ENCODE measurements at regions not wholly inside any gene's neighbourhood (a gene's known extent, or its start where the extent isn't known, plus 50 kb on each side); places are given as distances from the start of the nearest gene placed in this dataset.

DNA sequence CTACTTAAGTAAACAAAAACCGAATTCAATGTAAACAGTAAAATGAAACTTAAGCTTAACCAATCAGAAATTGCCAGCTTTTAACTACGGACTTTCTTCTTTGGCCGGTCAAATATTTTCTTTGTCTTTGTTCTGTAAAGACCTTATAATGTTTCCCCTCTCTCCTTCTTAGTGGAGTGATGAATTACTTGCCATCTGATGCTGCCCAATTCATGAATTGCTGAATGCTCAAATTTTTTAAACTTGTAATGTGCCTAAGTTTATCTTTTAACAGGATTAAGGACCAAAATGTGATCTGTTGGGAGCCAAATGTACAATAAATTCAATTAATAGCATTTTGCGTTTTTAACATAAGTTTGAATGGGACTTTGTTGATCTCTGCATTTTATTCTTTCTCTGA lies 345.8 kb upstream of the CBLB start:
- WGBS (ENCODE audit: low lambda C conversion rate, missing lambda C conversion rate) = 81% methylated on average over 4 of the region's 4 CpGs
- no peak for TF ChIP-seq EZH2 (IDR thresholded peaks at IDR 0.05; ENCODE audit: borderline replicate concordance)
- TF ChIP-seq EZH2phosphoT487 (IDR thresholded peaks at IDR 0.05; ENCODE audit: low read depth, severe bottlenecking, unreplicated experiment) = no peak
- TF ChIP-seq, protein P1, sequence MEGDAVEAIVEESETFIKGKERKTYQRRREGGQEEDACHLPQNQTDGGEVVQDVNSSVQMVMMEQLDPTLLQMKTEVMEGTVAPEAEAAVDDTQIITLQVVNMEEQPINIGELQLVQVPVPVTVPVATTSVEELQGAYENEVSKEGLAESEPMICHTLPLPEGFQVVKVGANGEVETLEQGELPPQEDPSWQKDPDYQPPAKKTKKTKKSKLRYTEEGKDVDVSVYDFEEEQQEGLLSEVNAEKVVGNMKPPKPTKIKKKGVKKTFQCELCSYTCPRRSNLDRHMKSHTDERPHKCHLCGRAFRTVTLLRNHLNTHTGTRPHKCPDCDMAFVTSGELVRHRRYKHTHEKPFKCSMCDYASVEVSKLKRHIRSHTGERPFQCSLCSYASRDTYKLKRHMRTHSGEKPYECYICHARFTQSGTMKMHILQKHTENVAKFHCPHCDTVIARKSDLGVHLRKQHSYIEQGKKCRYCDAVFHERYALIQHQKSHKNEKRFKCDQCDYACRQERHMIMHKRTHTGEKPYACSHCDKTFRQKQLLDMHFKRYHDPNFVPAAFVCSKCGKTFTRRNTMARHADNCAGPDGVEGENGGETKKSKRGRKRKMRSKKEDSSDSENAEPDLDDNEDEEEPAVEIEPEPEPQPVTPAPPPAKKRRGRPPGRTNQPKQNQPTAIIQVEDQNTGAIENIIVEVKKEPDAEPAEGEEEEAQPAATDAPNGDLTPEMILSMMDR (IDR thresholded peaks at IDR 0.05; ENCODE audit: poor library complexity) = no peak
- Histone ChIP-seq H3K4me1 (ENCODE audit: insufficient read depth) (no peaks in the 10 kb centered on the region), H4K20me1 (ENCODE audit: insufficient read depth, poor library complexity, severe bottlenecking) (no peaks in the 10 kb centered on the region), H3K79me2 (no peaks in the 10 kb centered on the region), H3K9me3 (ENCODE audit: low read depth) (no peaks in the 10 kb centered on the region), H3K36me3 (replicated peaks; ENCODE audit: insufficient read depth, low read depth) (no peaks in the 10 kb centered on the region), H2AFZ (no peak overlapping the region), H3K4me2 (no peak overlapping the region), H3K27ac (no peak overlapping the region), H3K27me3 (no peaks in the 10 kb centered on the region), H3K4me3 (no peak overlapping the region), H3K9me2 (replicated peaks; ENCODE audit: insufficient read depth) (no peaks in the 10 kb centered on the region)
- no peak for DNase-seq (ENCODE audit: low spot score)

DNA sequence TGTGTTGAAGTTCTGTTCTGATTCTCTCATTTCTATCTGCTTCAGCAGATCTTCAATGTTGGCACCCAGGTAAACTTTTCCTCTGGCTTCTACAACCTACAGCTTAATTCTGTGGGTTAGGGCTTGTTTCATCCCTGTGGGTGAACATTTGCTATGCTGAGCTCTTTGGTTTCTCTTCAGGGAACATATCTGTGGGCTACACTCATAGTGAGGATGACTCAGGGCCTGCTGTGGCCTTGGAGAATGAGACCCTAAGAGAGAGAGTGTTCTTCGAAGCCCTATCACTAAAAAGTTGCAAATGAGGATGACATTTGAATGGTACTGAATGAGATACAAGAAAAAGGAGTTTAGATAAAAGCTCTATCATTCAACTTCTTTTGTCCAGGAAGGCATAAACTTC lies 346.2 kb upstream of the CBLB start:
- Histone ChIP-seq H3K4me3 (no peak overlapping the region), H4K20me1 (ENCODE audit: insufficient read depth, poor library complexity, severe bottlenecking) (no peaks in the 10 kb centered on the region), H3K9me2 (replicated peaks; ENCODE audit: insufficient read depth) (no peaks in the 10 kb centered on the region), H2AFZ (no peak overlapping the region), H3K9me3 (ENCODE audit: low read depth) (no peaks in the 10 kb centered on the region), H3K27ac (no peak overlapping the region), H3K36me3 (replicated peaks; ENCODE audit: insufficient read depth, low read depth) (no peaks in the 10 kb centered on the region), H3K4me2 (no peak overlapping the region), H3K79me2 (no peaks in the 10 kb centered on the region), H3K27me3 (no peaks in the 10 kb centered on the region), H3K4me1 (ENCODE audit: insufficient read depth) (no peaks in the 10 kb centered on the region)
- 93% methylated on average over 1 of the region's 1 CpG for WGBS (ENCODE audit: low lambda C conversion rate, missing lambda C conversion rate)
- no peak for DNase-seq (ENCODE audit: low spot score)
- TF ChIP-seq EZH2phosphoT487 (IDR thresholded peaks at IDR 0.05; ENCODE audit: low read depth, severe bottlenecking, unreplicated experiment) (no peak), EZH2 (IDR thresholded peaks at IDR 0.05; ENCODE audit: borderline replicate concordance) (no peak)
- TF ChIP-seq, protein P1 (IDR thresholded peaks at IDR 0.05; ENCODE audit: poor library complexity) = no peak

DNA sequence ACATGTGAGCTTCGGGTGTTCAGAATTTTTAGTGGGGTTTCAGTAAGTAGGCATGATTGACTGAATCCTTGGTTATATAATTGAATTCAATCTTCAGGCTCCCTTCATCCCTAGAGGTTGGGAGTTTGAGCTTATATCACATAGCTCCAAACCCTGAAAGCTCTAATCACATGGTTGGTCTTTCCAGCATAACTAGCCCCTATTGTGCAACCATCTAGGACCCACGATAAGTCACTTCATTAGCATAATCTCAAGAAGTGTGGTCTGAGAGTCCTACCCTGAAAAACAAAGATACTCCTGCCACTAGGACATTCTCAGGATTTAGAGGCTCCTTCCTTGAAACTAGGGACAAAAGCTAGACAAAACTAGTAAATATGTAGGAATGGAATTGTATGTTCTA lies 348.9 kb upstream of the CBLB start:
- no peaks in the 10 kb centered on the region for H3K9me3 ChIP-seq (ENCODE audit: low read depth)
- no peaks in the 10 kb centered on the region for H3K27me3 ChIP-seq
- no peaks in the 10 kb centered on the region for H3K4me1 ChIP-seq (ENCODE audit: insufficient read depth)
- TF ChIP-seq, protein P1 (IDR thresholded peaks at IDR 0.05; ENCODE audit: poor library complexity) = no peak
- H3K27ac ChIP-seq = no peak overlapping the region
- no peak for DNase-seq (ENCODE audit: low spot score)
- H3K79me2 ChIP-seq = no peaks in the 10 kb centered on the region
- no peak overlapping the region for H2AFZ ChIP-seq
- no peak overlapping the region for H3K4me3 ChIP-seq
- H3K4me2 ChIP-seq = no peak overlapping the region
- WGBS (ENCODE audit: low lambda C conversion rate, missing lambda C conversion rate) = 93% methylated on average over 2 of the region's 2 CpGs
- H4K20me1 ChIP-seq (ENCODE audit: insufficient read depth, poor library complexity, severe bottlenecking) = no peaks in the 10 kb centered on the region
- H3K9me2 ChIP-seq (replicated peaks; ENCODE audit: insufficient read depth) = no peaks in the 10 kb centered on the region
- no peaks in the 10 kb centered on the region for H3K36me3 ChIP-seq (replicated peaks; ENCODE audit: insufficient read depth, low read depth)

DNA sequence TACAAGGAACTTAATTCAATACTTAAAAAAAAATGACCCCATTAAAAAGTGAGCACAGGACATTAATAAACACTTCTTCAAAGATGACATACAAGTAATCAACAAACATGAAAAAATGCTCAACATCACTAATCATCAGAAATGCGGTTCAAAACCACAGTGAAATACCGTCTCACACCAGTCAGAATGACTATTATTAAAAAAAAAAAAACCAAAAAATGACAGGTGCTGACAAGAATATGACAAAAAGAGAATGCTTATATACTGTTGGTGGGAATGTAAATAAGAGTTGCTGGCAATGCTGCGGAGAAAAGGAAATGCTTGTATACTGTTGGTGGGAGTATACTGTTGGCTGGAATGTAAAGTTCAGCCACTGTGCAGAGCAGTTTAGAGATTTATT lies 358.3 kb upstream of the CBLB start:
- Histone ChIP-seq H3K79me2 (no peaks in the 10 kb centered on the region), H3K27ac (no peak overlapping the region), H3K9me2 (replicated peaks; ENCODE audit: insufficient read depth) (no peaks in the 10 kb centered on the region), H3K4me1 (ENCODE audit: insufficient read depth) (no peaks in the 10 kb centered on the region), H4K20me1 (ENCODE audit: insufficient read depth, poor library complexity, severe bottlenecking) (no peaks in the 10 kb centered on the region), H3K36me3 (replicated peaks; ENCODE audit: insufficient read depth, low read depth) (no peaks in the 10 kb centered on the region), H3K4me3 (no peak overlapping the region), H2AFZ (no peak overlapping the region), H3K27me3 (no peaks in the 10 kb centered on the region), H3K4me2 (no peak overlapping the region), H3K9me3 (ENCODE audit: low read depth) (no peaks in the 10 kb centered on the region)
- WGBS (ENCODE audit: low lambda C conversion rate, missing lambda C conversion rate) = 95% methylated on average over 3 of the region's 3 CpGs
- TF ChIP-seq, protein P1 (IDR thresholded peaks at IDR 0.05; ENCODE audit: poor library complexity) = no peak
- no peak for TF ChIP-seq EZH2 (IDR thresholded peaks at IDR 0.05; ENCODE audit: borderline replicate concordance)
- TF ChIP-seq EZH2phosphoT487 (IDR thresholded peaks at IDR 0.05; ENCODE audit: low read depth, severe bottlenecking, unreplicated experiment) = no peak
- DNase-seq (ENCODE audit: low spot score) = no peak
